Keratinocyte (primary cell): ENCODE measurements at regions not wholly inside any gene's neighbourhood (a gene's known extent, or its start where the extent isn't known, plus 50 kb on each side); places are given as distances from the start of the nearest gene placed in this dataset.

ENCODE experiments used
- DNase-seq: peaks from one replicate; pipeline ENCODE4 v3.0.0-alpha.2; 2011; ENCODE audit warnings: low read depth, missing footprints, low spot score
- FAIRE-seq: peaks from 2 replicates; lab custom pipeline; 2011; peaks lifted over from hg19 to GRCh38; lab: Jason Lieb, UNC
- H2AFZ ChIP-seq: 2 replicates; pipeline ENCODE4 v1.6.0; 2012; ENCODE audit warnings: low read length, control low read depth, inconsistent platforms; ENCODE audit not compliant: control insufficient read depth
- H3K27ac ChIP-seq: 2 replicates; pipeline ENCODE4 v1.5.1; 2011; ENCODE audit warnings: low read length; ENCODE audit not compliant: control insufficient read depth, insufficient read depth
- H3K27me3 ChIP-seq: 3 replicates; pipeline ENCODE4 v1.6.0; 2011; ENCODE audit warnings: low read length; ENCODE audit not compliant: control insufficient read depth, insufficient read depth; ENCODE audit errors: extremely low read depth
- H3K36me3 ChIP-seq, 2 experiments: 2 replicates in 1 of 2; 3 replicates in 1 of 2; pipeline ENCODE4 v1.5.1; 2011; ENCODE audit warnings: low read length in 2 of 2, mild to moderate bottlenecking in 1 of 2; ENCODE audit not compliant: control insufficient read depth in 2 of 2, insufficient read depth in 2 of 2; ENCODE audit errors: extremely low read depth in 1 of 2
- H3K4me1 ChIP-seq: 3 replicates; pipeline ENCODE4 v1.5.1; 2011; ENCODE audit warnings: low read length; ENCODE audit not compliant: control insufficient read depth, insufficient read depth; ENCODE audit errors: extremely low read depth
- H3K4me2 ChIP-seq: 3 replicates; pipeline ENCODE4 v1.6.0; 2011; ENCODE audit warnings: low read depth, low read length; ENCODE audit not compliant: control insufficient read depth, insufficient read depth; ENCODE audit errors: extremely low read depth
- H3K4me3 ChIP-seq, 3 experiments: fragments of 200-600 bp in 1 of 3; sonication (generic) in 1 of 3; 2 replicates in 2 of 3; 3 replicates in 1 of 3; pipeline ENCODE4 v1.5.1; 2011 to 2016; ENCODE audit warnings: low read length in 3 of 3, mild to moderate bottlenecking in 3 of 3, control low read depth in 2 of 3, inconsistent platforms in 1 of 3, low read depth in 1 of 3, mixed read lengths in 1 of 3, mixed run types in 1 of 3, moderate library complexity in 1 of 3; ENCODE audit not compliant: control insufficient read depth in 2 of 3, insufficient read depth in 2 of 3; ENCODE audit errors: extremely low read depth in 1 of 3
- H3K79me2 ChIP-seq: 2 replicates; pipeline ENCODE4 v1.6.0; 2012; ENCODE audit warnings: low read length; ENCODE audit not compliant: control insufficient read depth, insufficient read depth
- H3K9ac ChIP-seq: 3 replicates; pipeline ENCODE4 v1.6.0; 2011; ENCODE audit warnings: low read length; ENCODE audit not compliant: control insufficient read depth, insufficient read depth; ENCODE audit errors: extremely low read depth
- H3K9me1 ChIP-seq: 3 replicates; pipeline ENCODE4 v1.6.0; 2011; ENCODE audit warnings: low read length; ENCODE audit not compliant: control insufficient read depth, insufficient read depth; ENCODE audit errors: extremely low read depth
- H3K9me3 ChIP-seq: 2 replicates; pipeline ENCODE4 v1.5.1; 2012; ENCODE audit warnings: low read depth, low read length; ENCODE audit not compliant: control insufficient read depth
- H4K20me1 ChIP-seq: 3 replicates; pipeline ENCODE4 v1.6.0; 2011; ENCODE audit warnings: low read length; ENCODE audit not compliant: control insufficient read depth, insufficient read depth; ENCODE audit errors: extremely low read depth
- EZH2 ChIP-seq: IDR thresholded peaks from one replicate; pipeline ENCODE4 v1.6.1; 2012; ENCODE audit warnings: inconsistent platforms, mild to moderate bottlenecking, low read length, moderate library complexity
- dilution Hi-C: fragments of 300-500 bp; cut with MboI; formaldehyde crosslinking; loops from one replicate; pipeline ENCODE4 v1.7.0; 2020; ENCODE audit warnings: low sequenced_read_pairs; ENCODE audit not compliant: extremely low pct_ligation_motif_present
- TF ChIP-seq, protein P1 (sequence below), 3 experiments: IDR thresholded peaks in 1 of 3; conservative IDR thresholded peaks in 1 of 3; optimal IDR thresholded peaks in 1 of 3; 2 replicates in 2 of 3; 3 replicates in 1 of 3; pipeline versions ENCODE3 to v1.5.1; 2011; ENCODE audit warnings: low read length in 3 of 3, mild to moderate bottlenecking in 3 of 3, moderate library complexity in 2 of 3, control low read depth in 1 of 3, inconsistent platforms in 1 of 3; ENCODE audit not compliant: insufficient read depth in 2 of 3; ENCODE audit errors: extremely low read depth in 1 of 3

DNA sequence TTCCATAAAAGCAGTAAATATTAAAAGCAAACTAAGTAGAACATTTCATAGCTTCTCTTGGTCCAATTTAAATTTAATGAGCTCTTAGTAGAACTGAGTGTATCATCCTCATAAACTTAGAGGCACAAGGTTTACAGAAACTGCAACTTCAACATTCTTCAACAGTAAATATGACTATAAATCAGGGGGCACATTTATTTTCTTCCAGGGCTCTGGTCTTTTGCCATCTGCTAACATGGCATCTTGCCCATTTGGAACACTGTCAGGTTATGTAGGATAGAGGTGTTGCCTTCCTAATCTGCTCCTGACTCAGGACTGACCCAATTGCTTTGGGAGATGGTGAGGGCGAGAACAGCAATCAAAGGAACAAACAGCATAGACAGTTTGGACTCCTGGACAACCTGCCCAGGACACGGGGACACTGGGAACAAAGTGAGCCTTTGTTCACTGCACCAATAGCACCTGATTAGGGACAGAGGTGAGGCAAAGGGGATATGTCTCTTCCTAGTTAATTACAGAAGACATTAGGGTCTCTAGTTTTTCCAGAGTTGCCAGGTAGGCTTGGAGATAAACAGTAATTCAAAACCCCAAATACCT is 610.2 kb upstream of the ROBO2 start:
- TF ChIP-seq, protein P1, sequence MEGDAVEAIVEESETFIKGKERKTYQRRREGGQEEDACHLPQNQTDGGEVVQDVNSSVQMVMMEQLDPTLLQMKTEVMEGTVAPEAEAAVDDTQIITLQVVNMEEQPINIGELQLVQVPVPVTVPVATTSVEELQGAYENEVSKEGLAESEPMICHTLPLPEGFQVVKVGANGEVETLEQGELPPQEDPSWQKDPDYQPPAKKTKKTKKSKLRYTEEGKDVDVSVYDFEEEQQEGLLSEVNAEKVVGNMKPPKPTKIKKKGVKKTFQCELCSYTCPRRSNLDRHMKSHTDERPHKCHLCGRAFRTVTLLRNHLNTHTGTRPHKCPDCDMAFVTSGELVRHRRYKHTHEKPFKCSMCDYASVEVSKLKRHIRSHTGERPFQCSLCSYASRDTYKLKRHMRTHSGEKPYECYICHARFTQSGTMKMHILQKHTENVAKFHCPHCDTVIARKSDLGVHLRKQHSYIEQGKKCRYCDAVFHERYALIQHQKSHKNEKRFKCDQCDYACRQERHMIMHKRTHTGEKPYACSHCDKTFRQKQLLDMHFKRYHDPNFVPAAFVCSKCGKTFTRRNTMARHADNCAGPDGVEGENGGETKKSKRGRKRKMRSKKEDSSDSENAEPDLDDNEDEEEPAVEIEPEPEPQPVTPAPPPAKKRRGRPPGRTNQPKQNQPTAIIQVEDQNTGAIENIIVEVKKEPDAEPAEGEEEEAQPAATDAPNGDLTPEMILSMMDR (optimal IDR thresholded peaks at IDR 0.05 in 1 of 3, IDR thresholded peaks at IDR 0.05 in 1 of 3, conservative IDR thresholded peaks at IDR 0.05 in 1 of 3; ENCODE audit: extremely low read depth in 1 of 3, insufficient read depth in 2 of 3, low read length in 3 of 3) = no peak
- no peak for TF ChIP-seq EZH2
- no peaks in the 10 kb centered on the region for H3K9me1 ChIP-seq
- H4K20me1 ChIP-seq = no peaks in the 10 kb centered on the region
- H3K4me1 ChIP-seq = no peaks in the 10 kb centered on the region
- DNase-seq (no peak), FAIRE-seq (no peak)
- no peaks in the 10 kb centered on the region for H3K27me3 ChIP-seq
- H3K4me3 ChIP-seq = no peak overlapping the region
- dilution Hi-C loops = no loop called here
- no peaks in the 10 kb centered on the region for H3K79me2 ChIP-seq
- no peak overlapping the region for H3K9ac ChIP-seq
- H3K27ac ChIP-seq = no peak overlapping the region
- H3K36me3 ChIP-seq = no peaks in the 10 kb centered on the region
- H3K4me2 ChIP-seq = no peak overlapping the region
- H3K9me3 ChIP-seq = no peaks in the 10 kb centered on the region
- no peak overlapping the region for H2AFZ ChIP-seq

DNA sequence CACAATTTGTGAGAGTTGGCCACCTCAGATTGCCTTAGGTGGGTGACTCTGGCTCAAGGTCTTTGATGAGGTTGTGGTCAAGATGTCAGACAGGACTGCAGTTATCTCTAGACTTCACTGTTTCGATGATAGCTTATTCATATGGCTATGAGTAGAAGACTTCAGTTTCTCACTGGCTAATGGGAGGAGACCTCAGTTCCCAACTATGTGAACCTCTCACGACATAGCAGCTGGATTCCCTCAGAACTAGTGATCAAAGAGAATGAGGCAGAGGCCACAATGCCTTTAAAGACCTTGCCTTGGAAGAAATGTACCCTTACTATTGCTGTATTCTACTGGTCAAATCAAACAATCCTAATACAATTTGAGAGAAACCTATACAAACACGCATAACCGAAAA is 607.5 kb upstream of the ROBO2 start:
- H3K79me2 ChIP-seq = no peaks in the 10 kb centered on the region
- no peaks in the 10 kb centered on the region for H3K9me3 ChIP-seq
- H3K4me3 ChIP-seq = no peak overlapping the region
- FAIRE-seq (no peak), DNase-seq (no peak)
- no peaks in the 10 kb centered on the region for H3K9me1 ChIP-seq
- no peaks in the 10 kb centered on the region for H4K20me1 ChIP-seq
- no peak for TF ChIP-seq EZH2
- TF ChIP-seq, protein P1 (optimal IDR thresholded peaks at IDR 0.05 in 1 of 3, IDR thresholded peaks at IDR 0.05 in 1 of 3, conservative IDR thresholded peaks at IDR 0.05 in 1 of 3; ENCODE audit: extremely low read depth in 1 of 3, insufficient read depth in 2 of 3, low read length in 3 of 3) = no peak
- no peak overlapping the region for H3K27ac ChIP-seq
- H3K4me2 ChIP-seq = no peak overlapping the region
- dilution Hi-C loops = no loop called here
- H3K4me1 ChIP-seq = no peaks in the 10 kb centered on the region
- no peak overlapping the region for H2AFZ ChIP-seq
- no peak overlapping the region for H3K9ac ChIP-seq
- no peaks in the 10 kb centered on the region for H3K36me3 ChIP-seq
- no peaks in the 10 kb centered on the region for H3K27me3 ChIP-seq
